CD4-positive, alpha-beta memory T cell (primary cell): ENCODE measurements at regions not wholly inside any gene's neighbourhood (a gene's known extent, or its start where the extent isn't known, plus 50 kb on each side); places are given as distances from the start of the nearest gene placed in this dataset.

ENCODE experiments used
- CTCF ChIA-PET: fragments of 350-600 bp; sonication (Branson Sonifier 250); formaldehyde crosslinking; loops from one replicate; lab custom pipeline; 2021; ENCODE audit warnings: inconsistent platforms; ENCODE audit not compliant: partially characterized antibody; lab: Charles Lee
- POLR2A ChIA-PET: fragments of 350-600 bp; sonication (Branson Sonifier 250); formaldehyde crosslinking; loops from one replicate; lab custom pipeline; 2021; ENCODE audit not compliant: partially characterized antibody; lab: Charles Lee
- DNase-seq, 5 donors: peaks; one replicate each; pipeline versions ENCODE4 v3.0.0 to v3.0.0-alpha.2; 2020 to 2022; ENCODE audit warnings: mixed read lengths in 1 of 5
- H3K27ac ChIP-seq: one replicate; pipeline ENCODE4 v1.7.0; 2013; ENCODE audit warnings: low read depth, low read length
- H3K27me3 ChIP-seq: 2 replicates; pipeline ENCODE4 v1.7.0; 2013; ENCODE audit warnings: mild to moderate bottlenecking, low read length, moderate library complexity; ENCODE audit not compliant: insufficient read depth
- H3K36me3 ChIP-seq: 2 replicates; pipeline ENCODE4 v1.7.0; 2013; ENCODE audit warnings: mild to moderate bottlenecking, low read length, moderate library complexity; ENCODE audit not compliant: insufficient read depth
- H3K4me1 ChIP-seq: 2 replicates; pipeline ENCODE4 v1.7.0; 2013; ENCODE audit warnings: mild to moderate bottlenecking, low read length, moderate library complexity; ENCODE audit not compliant: insufficient read depth
- H3K4me3 ChIP-seq, 2 donors: one replicate each; pipeline ENCODE4 v1.7.0; 2013; ENCODE audit warnings: low read length in 2 of 2, mild to moderate bottlenecking in 1 of 2
- H3K9me3 ChIP-seq, 2 donors: one replicate each; pipeline ENCODE4 v1.7.0; 2013; ENCODE audit warnings: low read length in 2 of 2, control low read depth in 1 of 2; ENCODE audit not compliant: control insufficient read depth in 1 of 2
- H3K27ac Mint-ChIP-seq, 7 donors: one replicate each; pipeline ENCODE4 v1.8.0; 2020 to 2021; ENCODE audit warnings: mixed read lengths in 7 of 7, mild to moderate bottlenecking in 6 of 7, inconsistent platforms in 3 of 7, moderate library complexity in 3 of 7
- H3K27me3 Mint-ChIP-seq, 2 donors: one replicate each; pipeline ENCODE4 v1.8.0; 2020 to 2021; ENCODE audit warnings: mixed read lengths in 2 of 2
- H3K36me3 Mint-ChIP-seq, 2 donors: one replicate each; pipeline ENCODE4 v1.8.0; 2020 to 2021; ENCODE audit warnings: mixed read lengths in 2 of 2, inconsistent platforms in 1 of 2, mild to moderate bottlenecking in 1 of 2
- H3K4me1 Mint-ChIP-seq, 4 donors: one replicate each; pipeline ENCODE4 v1.8.0; 2020 to 2021; ENCODE audit warnings: mixed read lengths in 4 of 4, mild to moderate bottlenecking in 1 of 4
- H3K4me3 Mint-ChIP-seq, 8 donors: one replicate each; pipeline ENCODE4 v1.8.0; 2020 to 2021; ENCODE audit warnings: mixed read lengths in 8 of 8, mild to moderate bottlenecking in 7 of 8, moderate library complexity in 6 of 8, inconsistent platforms in 3 of 8
- H3K9me3 Mint-ChIP-seq, 8 donors: one replicate each; pipeline ENCODE4 v1.8.0; 2020 to 2021; ENCODE audit warnings: mixed read lengths in 8 of 8, mild to moderate bottlenecking in 5 of 8, inconsistent platforms in 3 of 8, moderate library complexity in 1 of 8
- intact Hi-C: fragments of 100-400 bp; cut with micrococcal nuclease; formaldehyde crosslinking; loops from one replicate; pipeline ENCODE4 v1.15.1; 2023

- peak overlapping the region in 1 of 7 donors; percentile 11 for H3K27ac Mint-ChIP-seq
- Histone ChIP-seq H3K4me1 (no peaks in the 10 kb centered on the region), H3K4me3 (no peak overlapping the region), H3K27me3 (no peaks in the 10 kb centered on the region), H3K9me3 (no peaks in the 10 kb centered on the region), H3K36me3 (no peaks in the 10 kb centered on the region), H3K27ac (no peak overlapping the region)
- H3K4me3 Mint-ChIP-seq: no peak overlapping the region
- CTCF ChIA-PET: no interaction called here
- DNase-seq: no peak
- no peaks in the 10 kb centered on the region for H3K4me1 Mint-ChIP-seq
- POLR2A ChIA-PET: no interaction called here
- no peaks in the 10 kb centered on the region for H3K36me3 Mint-ChIP-seq
- intact Hi-C loops: no loop called here
- peaks cover 6 to 12% of the 10 kb centered on the region in 2 donors for H3K27me3 Mint-ChIP-seq
- H3K9me3 Mint-ChIP-seq: no peaks in the 10 kb centered on the region
Measured at GRCh38 chr6:43969158-43969981, 157.9 kb downstream of the MRPL14 start.

GRCh38 chr6:43968110-43968965 lies 158.9 kb downstream of the MRPL14 start:
- ChIA-PET POLR2A (no interaction called here), CTCF (interaction anchor here (1.6 kb wide), 1 partner anchor 19 kb away, joined by 4 read pairs; no protein-coding TSS in a partner anchor)
- no peaks in the 10 kb centered on the region for H3K9me3 Mint-ChIP-seq
- Histone ChIP-seq H3K36me3 (no peaks in the 10 kb centered on the region), H3K4me1 (no peaks in the 10 kb centered on the region), H3K9me3 (no peaks in the 10 kb centered on the region), H3K27me3 (no peaks in the 10 kb centered on the region), H3K27ac (no peak overlapping the region), H3K4me3 (no peak overlapping the region)
- no peak overlapping the region for H3K4me3 Mint-ChIP-seq
- peaks cover 6 to 10% of the 10 kb centered on the region in 2 donors for H3K27me3 Mint-ChIP-seq
- no peaks in the 10 kb centered on the region for H3K36me3 Mint-ChIP-seq
- no peak overlapping the region for H3K27ac Mint-ChIP-seq
- DNase-seq: no peak
- H3K4me1 Mint-ChIP-seq: no peaks in the 10 kb centered on the region
- intact Hi-C loops: no loop called here

- intact Hi-C loops: no loop called here
- H3K27ac Mint-ChIP-seq: no peak overlapping the region
Measured at GRCh38 chr6:43967719-43968091, 159.5 kb downstream of the MRPL14 start.

GRCh38 chr6:43966853-43967718 lies 160.2 kb downstream of the MRPL14 start:
- H3K4me1 ChIP-seq: no peaks in the 10 kb centered on the region
- H3K27me3 ChIP-seq: no peaks in the 10 kb centered on the region
- H3K9me3 ChIP-seq: no peaks in the 10 kb centered on the region
- no peak overlapping the region for H3K4me3 ChIP-seq
- intact Hi-C loops: no loop called here
- no peak overlapping the region for H3K27ac Mint-ChIP-seq
- H3K36me3 ChIP-seq: no peaks in the 10 kb centered on the region
- DNase-seq: no peak
- ChIA-PET CTCF (interaction anchor here (1.6 kb wide), 1 partner anchor 20 kb away, joined by 4 read pairs; no protein-coding TSS in a partner anchor), POLR2A (no interaction called here)
- no peak overlapping the region for H3K27ac ChIP-seq
- H3K27me3 Mint-ChIP-seq: peaks cover 6 to 7% of the 10 kb centered on the region in 2 donors
- no peaks in the 10 kb centered on the region for H3K4me1 Mint-ChIP-seq
- no peak overlapping the region for H3K4me3 Mint-ChIP-seq
- H3K36me3 Mint-ChIP-seq: no peaks in the 10 kb centered on the region
- H3K9me3 Mint-ChIP-seq: no peaks in the 10 kb centered on the region

More at GRCh38 chr6:43967719-43968091, 159.5 kb downstream of the MRPL14 start:
- no peaks in the 10 kb centered on the region for H3K36me3 Mint-ChIP-seq
- peaks cover 6 to 9% of the 10 kb centered on the region in 2 donors for H3K27me3 Mint-ChIP-seq
- H3K9me3 ChIP-seq: no peaks in the 10 kb centered on the region
- H3K9me3 Mint-ChIP-seq: no peaks in the 10 kb centered on the region
- no peak for DNase-seq
- H3K4me3 Mint-ChIP-seq: no peak overlapping the region
- H3K27me3 ChIP-seq: no peaks in the 10 kb centered on the region
- POLR2A ChIA-PET: no interaction called here
- H3K4me1 Mint-ChIP-seq: no peaks in the 10 kb centered on the region
- CTCF ChIA-PET: interaction anchor here (1.6 kb wide), 1 partner anchor 19 kb away, joined by 4 read pairs; no protein-coding TSS in a partner anchor
- no peaks in the 10 kb centered on the region for H3K4me1 ChIP-seq
- no peak overlapping the region for H3K27ac ChIP-seq
- no peak overlapping the region for H3K4me3 ChIP-seq
- no peaks in the 10 kb centered on the region for H3K36me3 ChIP-seq

GRCh38 chr6:43966374-43966658 lies 160.9 kb downstream of the MRPL14 start:
- Histone ChIP-seq H3K27me3 (no peaks in the 10 kb centered on the region), H3K4me1 (no peaks in the 10 kb centered on the region), H3K36me3 (no peaks in the 10 kb centered on the region), H3K27ac (no peak overlapping the region), H3K4me3 (no peak overlapping the region), H3K9me3 (no peaks in the 10 kb centered on the region)
- ChIA-PET POLR2A (no interaction called here), CTCF (interaction anchor here (1.6 kb wide), 1 partner anchor 21 kb away, joined by 4 read pairs; no protein-coding TSS in a partner anchor)
- no peak for DNase-seq
- H3K36me3 Mint-ChIP-seq: no peaks in the 10 kb centered on the region
- H3K27me3 Mint-ChIP-seq: peaks cover 6 to 7% of the 10 kb centered on the region in 2 donors
- intact Hi-C loops: no loop called here
- H3K9me3 Mint-ChIP-seq: peaks cover 0 to 1% (median 0%) of the 10 kb centered on the region in 8 donors
- H3K4me1 Mint-ChIP-seq: no peaks in the 10 kb centered on the region
- H3K27ac Mint-ChIP-seq: no peak overlapping the region
- no peak overlapping the region for H3K4me3 Mint-ChIP-seq

GRCh38 chr6:43965628-43966373 lies 161.5 kb downstream of the MRPL14 start:
- Mint-ChIP-seq H3K4me3 (no peak overlapping the region), H3K4me1 (no peaks in the 10 kb centered on the region), H3K36me3 (no peaks in the 10 kb centered on the region), H3K9me3 (peaks cover 0 to 1% (median 0%) of the 10 kb centered on the region in 8 donors), H3K27me3 (peaks cover 7 to 8% of the 10 kb centered on the region in 2 donors), H3K27ac (no peak overlapping the region)
- DNase-seq: no peak
- Histone ChIP-seq H3K9me3 (no peaks in the 10 kb centered on the region), H3K4me1 (no peaks in the 10 kb centered on the region), H3K27me3 (no peaks in the 10 kb centered on the region), H3K4me3 (no peak overlapping the region), H3K27ac (no peak overlapping the region), H3K36me3 (no peaks in the 10 kb centered on the region)
- intact Hi-C loops: no loop called here
- POLR2A ChIA-PET: no interaction called here
- CTCF ChIA-PET: no interaction called here
